GM19468 (cell line): ENCODE measurements at regions not wholly inside any gene's neighbourhood (a gene's known extent, or its start where the extent isn't known, plus 50 kb on each side); places are given as distances from the start of the nearest gene placed in this dataset.
"Not testable (repeated sequence)": the region's sequence is repeated elsewhere in the genome, so short reads cannot be mapped to it uniquely, and the experiment has no call there.

ENCODE experiments used
- ATAC-seq: cut with Tn5 transposase; IDR thresholded peaks from one replicate; pipeline ENCODE4 v1.9.1; 2021; ENCODE audit warnings: mild to moderate bottlenecking, moderate library complexity, moderate number of reproducible peaks; ENCODE audit not compliant: unreplicated experiment; ENCODE audit errors: extremely low read depth

DNA sequence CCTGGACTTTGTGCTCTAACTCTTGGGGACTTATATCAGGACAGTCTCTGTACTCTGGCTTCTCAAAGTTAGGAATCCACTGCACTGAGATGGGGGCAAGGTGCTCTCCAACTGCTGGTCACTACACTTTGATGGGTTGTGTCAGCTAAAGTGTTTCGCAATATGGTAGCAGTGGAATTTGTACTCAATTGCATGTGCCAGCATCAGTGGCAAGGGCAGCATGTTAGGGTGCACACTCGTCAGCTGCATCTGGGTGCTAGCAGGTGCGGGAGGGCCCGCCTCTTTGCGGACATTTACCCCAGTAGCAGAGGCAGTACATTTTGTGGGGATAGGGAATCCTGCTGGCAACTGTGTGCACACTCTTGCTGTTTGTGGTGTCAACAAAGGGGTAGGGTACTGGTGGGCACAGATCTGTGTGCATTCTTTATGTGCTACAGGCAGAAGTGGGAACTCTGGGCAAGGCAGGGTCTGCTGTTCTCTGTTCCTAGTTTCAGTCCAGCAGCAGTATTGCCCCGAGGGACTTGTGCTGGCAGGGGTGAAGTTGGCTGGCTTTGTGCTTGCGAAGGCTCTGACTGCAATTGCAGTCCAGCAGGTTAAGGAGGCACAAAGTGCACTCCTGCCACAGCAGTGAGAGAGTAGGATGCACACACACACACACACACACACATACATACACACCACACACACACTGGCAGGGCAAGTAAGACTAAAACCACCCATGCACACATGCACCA lies 924.8 kb upstream of the CDH9 start:
- no peak for ATAC-seq

DNA sequence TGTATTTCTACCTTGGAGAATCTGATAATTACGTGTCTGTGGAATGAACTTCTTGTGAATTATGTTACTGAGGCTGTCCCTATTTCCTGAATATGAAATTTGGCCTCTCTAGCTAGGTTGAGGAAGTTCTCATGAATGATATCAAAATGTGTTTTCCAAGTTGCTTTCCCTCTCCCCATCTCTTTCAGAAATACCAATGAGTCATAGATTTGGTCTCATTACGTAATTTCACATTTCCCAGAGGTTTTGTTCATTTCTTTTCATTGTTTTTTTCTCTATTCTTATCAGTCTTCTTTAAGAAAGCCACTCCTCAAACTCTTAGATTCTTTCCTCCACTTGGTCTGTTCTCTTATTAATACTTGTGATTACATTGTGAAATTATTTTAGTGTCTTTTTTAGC lies 923.8 kb upstream of the CDH9 start:
- no peak for ATAC-seq

GRCh38 chr5:27947088-27947487 lies 908.7 kb upstream of the CDH9 start:
- no peak for ATAC-seq

DNA sequence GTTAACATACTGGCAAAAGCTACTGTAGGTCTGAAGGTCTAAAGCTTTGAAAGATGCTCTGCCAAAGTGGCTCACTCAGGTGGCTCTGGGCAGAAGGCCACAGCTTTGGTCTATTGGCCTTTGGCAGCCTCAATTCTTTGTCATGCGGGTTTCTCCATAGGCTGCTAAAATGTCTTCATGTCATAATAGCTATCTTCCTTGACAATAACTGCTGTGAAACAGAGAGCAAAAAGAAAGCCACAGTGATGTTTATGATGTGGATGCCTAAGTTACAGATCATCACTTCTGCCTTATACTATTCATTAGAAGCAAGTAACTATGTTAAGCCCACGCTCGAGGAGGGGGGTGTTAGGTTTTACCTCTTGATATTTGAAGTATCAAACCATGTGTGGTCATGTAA lies 906.1 kb upstream of the CDH9 start:
- ATAC-seq: no peak

GRCh38 chr5:27938989-27939388 lies 900.6 kb upstream of the CDH9 start:
- no peak for ATAC-seq

DNA sequence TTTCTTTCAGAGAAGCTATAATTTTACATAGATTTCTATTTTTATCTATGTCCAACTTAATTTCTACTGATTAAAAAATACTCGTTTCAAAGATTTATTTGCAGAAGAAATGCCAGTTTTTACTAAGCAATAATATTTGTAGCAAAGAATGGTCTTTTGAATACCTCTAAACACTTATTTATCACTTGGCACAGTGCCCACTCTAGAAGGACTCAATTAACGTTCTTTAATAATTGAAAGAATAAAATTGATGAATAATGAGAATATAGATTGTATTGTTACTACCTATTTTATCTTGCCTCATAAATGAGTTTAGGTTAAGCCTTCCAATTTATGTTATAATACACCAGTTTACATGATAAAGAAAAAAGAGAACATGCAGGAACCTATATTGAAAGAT lies 889.7 kb upstream of the CDH9 start:
- ATAC-seq: no peak

DNA sequence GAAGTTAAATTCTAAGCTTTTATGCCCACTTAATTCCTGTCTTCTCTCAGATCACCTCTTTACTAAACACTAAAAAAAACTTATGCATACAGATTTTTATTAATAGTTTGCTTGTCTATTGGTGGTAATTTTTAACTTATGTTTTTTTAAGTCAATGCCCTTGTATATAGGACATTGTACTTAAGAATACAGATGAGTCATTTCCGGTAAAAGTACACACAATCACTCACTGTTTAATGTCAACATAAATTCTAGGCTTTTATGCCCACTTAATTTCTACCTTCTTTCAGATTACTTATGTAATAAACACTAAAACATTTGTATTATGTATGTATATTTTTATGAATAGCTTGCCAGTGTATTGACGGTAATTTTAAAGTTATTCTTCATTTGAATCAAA lies 872.8 kb upstream of the CDH9 start:
- no peak for ATAC-seq

GRCh38 chr5:27908341-27908740 lies 870.0 kb upstream of the CDH9 start:
- no peak for ATAC-seq

DNA sequence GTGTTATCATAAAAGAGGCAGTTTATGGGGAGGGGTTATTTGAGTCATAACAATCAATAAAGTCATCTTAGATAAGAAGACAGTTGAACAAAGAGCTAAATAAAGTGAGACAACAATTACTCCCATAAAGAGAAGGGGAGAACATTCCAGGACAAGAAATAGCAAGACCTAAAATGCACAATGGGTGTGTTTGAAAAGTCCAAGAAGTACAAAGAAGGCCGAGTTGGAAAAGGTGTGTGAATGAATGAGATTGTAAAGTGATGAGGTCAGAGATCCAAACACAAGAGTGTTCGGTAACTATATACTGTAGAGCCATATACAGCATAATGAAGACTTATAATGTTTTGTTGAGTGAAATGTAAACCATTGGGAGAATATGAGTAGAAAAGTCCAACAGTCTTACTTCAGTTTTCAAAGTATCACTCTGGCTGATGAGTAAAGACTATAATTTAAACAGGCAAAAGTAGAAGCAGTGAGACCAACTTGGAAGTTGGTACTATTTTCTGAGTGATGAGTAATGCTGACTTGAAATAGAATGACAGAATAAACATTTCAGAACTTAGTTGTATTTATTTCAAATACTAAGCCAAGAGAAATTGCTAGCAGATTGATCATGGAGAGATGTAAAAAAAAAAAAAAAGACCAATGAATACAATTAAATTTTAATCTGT lies 868.7 kb upstream of the CDH9 start:
- no peak for ATAC-seq

GRCh38 chr5:27906481-27906880 lies 868.1 kb upstream of the CDH9 start:
- ATAC-seq: no peak

DNA sequence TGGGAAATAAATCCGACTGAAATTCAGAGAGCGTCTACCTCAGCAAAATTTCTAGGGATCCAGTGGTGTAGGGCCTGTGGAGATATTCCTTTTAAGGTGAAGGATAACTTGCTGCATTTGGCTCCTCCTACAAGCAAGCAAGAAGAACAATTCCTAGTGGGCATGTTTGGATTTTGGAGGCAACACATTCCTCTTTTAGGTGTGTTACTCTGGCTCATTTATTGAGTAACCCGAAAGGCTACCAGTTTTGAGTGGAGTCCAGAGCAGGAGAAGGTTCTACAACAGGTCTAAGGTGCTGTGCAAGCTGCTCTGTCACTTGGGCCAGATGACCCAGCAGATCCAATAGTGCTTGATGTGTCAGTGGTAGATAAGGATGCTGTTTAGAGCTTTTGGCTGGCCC lies 862.4 kb upstream of the CDH9 start:
- ATAC-seq: no peak

- no peak for ATAC-seq
These were observed 837.7 kb upstream of the CDH9 start for GRCh38 chr5:27876071-27876470.

GRCh38 chr5:27875148-27875547 lies 836.8 kb upstream of the CDH9 start:
- no peak for ATAC-seq

- ATAC-seq: no peak
These were observed 829.9 kb upstream of the CDH9 start for GRCh38 chr5:27868292-27868691.

DNA sequence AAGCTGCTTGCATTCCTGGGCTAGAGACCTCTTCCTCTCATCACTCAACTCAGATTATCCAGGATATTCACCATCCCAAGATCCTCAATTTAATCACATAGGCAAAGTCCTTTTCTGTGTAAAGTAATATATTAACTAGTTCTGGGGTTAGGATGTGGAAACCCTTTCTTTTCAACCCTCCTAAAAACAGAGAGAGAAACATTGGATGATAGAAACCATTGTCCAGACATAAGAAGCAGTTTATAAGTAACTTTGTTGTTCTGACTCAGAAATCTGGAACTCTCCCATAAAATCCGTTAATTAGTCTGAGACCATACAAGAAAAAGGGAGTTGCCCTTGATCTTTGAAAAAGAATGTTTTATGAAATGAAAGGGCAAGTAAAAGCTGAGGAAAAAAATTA lies 817.1 kb upstream of the CDH9 start:
- ATAC-seq: no peak

- no peak for ATAC-seq
These were observed 816.0 kb upstream of the CDH9 start for GRCh38 chr5:27854243-27854852.

DNA sequence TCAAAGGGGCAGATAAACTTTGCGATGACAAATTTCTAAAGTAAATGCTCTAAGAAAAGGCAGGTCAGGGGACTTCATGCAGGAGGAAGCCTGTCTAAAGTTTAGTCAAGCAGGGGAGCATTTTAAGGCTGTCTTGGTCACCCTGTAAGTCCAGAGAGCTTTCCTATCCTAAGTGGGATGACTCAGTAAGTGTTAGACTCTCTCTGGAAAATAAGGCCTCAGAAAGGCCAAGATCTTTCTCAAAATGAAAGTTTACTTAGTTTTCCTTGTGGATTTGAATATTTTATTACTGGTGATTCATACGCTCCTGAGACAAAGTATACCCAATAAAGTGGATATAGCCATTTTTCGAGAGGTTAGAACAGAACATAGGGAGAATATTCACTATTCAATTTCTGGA lies 806.9 kb upstream of the CDH9 start:
- no peak for ATAC-seq

- ATAC-seq: not testable (repeated sequence)
These were observed 798.3 kb upstream of the CDH9 start for GRCh38 chr5:27836704-27837103.

DNA sequence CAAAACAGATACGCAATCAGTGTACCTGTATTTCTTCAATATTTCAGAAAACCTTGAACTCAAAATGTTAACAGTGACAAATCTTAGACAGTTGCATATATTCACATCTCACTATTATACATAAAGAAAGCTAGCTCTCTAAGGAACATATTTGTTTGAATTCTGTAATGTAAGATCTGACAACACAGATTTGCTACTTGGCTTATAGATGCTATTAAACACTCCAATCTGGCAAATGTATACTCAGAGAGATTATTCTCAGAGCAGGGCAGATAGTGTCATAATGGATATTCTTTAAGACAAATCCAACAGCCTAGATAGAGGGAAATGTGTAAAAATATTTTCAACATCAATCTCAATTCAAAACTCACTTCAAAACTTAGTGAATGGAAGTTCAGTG lies 794.5 kb upstream of the CDH9 start:
- no peak for ATAC-seq

DNA sequence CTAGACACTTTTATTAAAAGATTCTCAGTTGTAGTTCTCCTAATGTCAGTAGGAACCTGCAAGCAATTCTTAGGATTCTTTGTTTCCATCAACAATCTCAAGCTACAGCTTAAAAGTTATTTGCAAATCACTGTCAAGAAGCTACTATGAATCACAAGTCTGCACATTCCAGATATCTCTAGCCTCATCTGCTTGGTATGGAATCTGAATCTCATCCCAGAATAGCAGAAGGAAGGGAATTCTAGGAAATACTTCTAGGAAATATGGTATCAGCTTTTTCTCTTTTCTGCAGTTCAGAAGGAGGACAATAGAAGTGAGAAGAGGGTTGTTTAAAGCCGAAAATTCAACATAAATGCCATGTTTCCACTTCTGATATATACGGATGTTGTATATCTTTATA lies 792.2 kb upstream of the CDH9 start:
- no peak for ATAC-seq

GRCh38 chr5:27821681-27822080 lies 783.3 kb upstream of the CDH9 start:
- no peak for ATAC-seq

DNA sequence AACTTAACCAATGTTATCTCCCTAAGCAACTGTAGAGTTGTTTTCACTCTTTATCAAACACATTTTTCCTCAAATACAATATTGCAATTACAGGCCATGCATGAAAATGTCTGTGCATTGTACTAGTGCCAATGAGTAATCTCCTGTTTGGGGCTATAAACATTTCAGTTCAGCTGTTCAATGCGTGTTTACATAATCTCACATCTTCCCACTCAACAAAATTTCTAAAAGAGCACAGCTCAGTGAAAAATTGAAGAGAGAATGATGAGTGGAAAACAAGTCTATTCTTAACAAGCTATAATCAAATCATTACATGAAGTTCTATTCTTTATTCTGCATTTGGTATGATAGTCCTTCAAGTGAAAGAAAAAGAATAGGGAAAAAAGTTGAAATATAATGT lies 780.5 kb upstream of the CDH9 start:
- no peak for ATAC-seq
